Panc1 (cell line): ENCODE measurements at regions not wholly inside any gene's neighbourhood (a gene's known extent, or its start where the extent isn't known, plus 50 kb on each side); places are given as distances from the start of the nearest gene placed in this dataset.

Source experiments
- TCF7L2 ChIP-seq: IDR thresholded peaks from 2 replicates; pipeline ENCODE4 v1.6.1; 2011; ENCODE audit warnings: mild to moderate bottlenecking, low read depth, low read length, inconsistent platforms
- TF ChIP-seq, protein P1 (sequence below): fragments of 450-650 bp; IDR thresholded peaks from 2 replicates; pipeline ENCODE4 v1.5.1; 2017; ENCODE audit warnings: mild to moderate bottlenecking

DNA sequence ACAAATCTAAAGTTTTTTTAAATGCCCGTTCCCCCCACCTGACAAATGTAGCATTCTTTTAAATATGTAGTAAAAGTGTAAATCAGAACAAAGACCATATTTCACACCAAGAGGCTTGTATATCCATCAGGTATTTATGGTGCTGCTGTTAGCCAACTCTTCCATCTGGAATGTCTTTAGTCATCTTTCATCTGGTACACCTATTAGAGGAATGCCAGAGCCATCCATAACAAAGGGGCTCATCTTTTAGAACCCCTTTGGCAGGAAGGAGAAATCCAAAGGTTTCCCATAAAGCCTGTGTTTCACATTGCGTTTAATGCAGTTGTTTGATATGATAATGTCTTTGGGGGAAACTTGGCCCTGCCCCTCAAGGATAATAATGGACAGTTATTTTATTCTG is 79.3 kb upstream of the C1orf87 start:
- TF ChIP-seq, protein P1, sequence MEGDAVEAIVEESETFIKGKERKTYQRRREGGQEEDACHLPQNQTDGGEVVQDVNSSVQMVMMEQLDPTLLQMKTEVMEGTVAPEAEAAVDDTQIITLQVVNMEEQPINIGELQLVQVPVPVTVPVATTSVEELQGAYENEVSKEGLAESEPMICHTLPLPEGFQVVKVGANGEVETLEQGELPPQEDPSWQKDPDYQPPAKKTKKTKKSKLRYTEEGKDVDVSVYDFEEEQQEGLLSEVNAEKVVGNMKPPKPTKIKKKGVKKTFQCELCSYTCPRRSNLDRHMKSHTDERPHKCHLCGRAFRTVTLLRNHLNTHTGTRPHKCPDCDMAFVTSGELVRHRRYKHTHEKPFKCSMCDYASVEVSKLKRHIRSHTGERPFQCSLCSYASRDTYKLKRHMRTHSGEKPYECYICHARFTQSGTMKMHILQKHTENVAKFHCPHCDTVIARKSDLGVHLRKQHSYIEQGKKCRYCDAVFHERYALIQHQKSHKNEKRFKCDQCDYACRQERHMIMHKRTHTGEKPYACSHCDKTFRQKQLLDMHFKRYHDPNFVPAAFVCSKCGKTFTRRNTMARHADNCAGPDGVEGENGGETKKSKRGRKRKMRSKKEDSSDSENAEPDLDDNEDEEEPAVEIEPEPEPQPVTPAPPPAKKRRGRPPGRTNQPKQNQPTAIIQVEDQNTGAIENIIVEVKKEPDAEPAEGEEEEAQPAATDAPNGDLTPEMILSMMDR = no peak
- no peak for TF ChIP-seq TCF7L2
